Chondrocyte (in vitro differentiated cells): ENCODE measurements at regions not wholly inside any gene's neighbourhood (a gene's known extent, or its start where the extent isn't known, plus 50 kb on each side); places are given as distances from the start of the nearest gene placed in this dataset.

Experiments
- DNase-seq: peaks from one replicate; pipeline ENCODE4 v3.0.0; 2021; ENCODE audit warnings: mixed read lengths, low spot score
- H3K27ac Mint-ChIP-seq: one replicate; pipeline ENCODE4 v1.8.0; 2021; ENCODE audit warnings: mild to moderate bottlenecking, moderate library complexity, mixed read lengths; ENCODE audit not compliant: unreplicated experiment
- H3K27me3 Mint-ChIP-seq: 2 replicates; pipeline ENCODE4 v1.8.0; 2021; ENCODE audit warnings: low read depth, mixed read lengths
- H3K36me3 Mint-ChIP-seq: 2 replicates; pipeline ENCODE4 v1.8.0; 2021; ENCODE audit warnings: low read depth, mixed read lengths
- H3K4me1 Mint-ChIP-seq: 2 replicates; pipeline ENCODE4 v1.8.0; 2021; ENCODE audit warnings: low read depth, mild to moderate bottlenecking, mixed read lengths
- H3K4me3 Mint-ChIP-seq: one replicate; pipeline ENCODE4 v1.8.0; 2021; ENCODE audit warnings: mild to moderate bottlenecking, moderate library complexity, mixed read lengths; ENCODE audit not compliant: unreplicated experiment
- H3K9me3 Mint-ChIP-seq: 2 replicates; pipeline ENCODE4 v1.8.0; 2021; ENCODE audit warnings: low read depth, mixed read lengths
- CTCF ChIP-seq: fragments of 200-600 bp; sonication (generic); IDR thresholded peaks from 2 replicates; pipeline ENCODE4 v1.5.0; 2021; ENCODE audit warnings: antibody characterized with exemption, mild to moderate bottlenecking, moderate library complexity

GRCh38 chr6:150312395-150312794 lies 56.4 kb upstream of the IYD start:
- Mint-ChIP-seq H3K9me3 (no peaks in the 10 kb centered on the region), H3K27ac (no peak overlapping the region), H3K4me3 (no peak overlapping the region), H3K36me3 (peaks cover 1% of the 10 kb centered on the region), H3K4me1 (peaks cover 8% of the 10 kb centered on the region), H3K27me3 (peaks cover 5% of the 10 kb centered on the region)
- no peak for TF ChIP-seq CTCF
- DNase-seq = no peak

- peaks cover 12% of the 10 kb centered on the region for H3K4me1 Mint-ChIP-seq
- H3K36me3 Mint-ChIP-seq = peaks cover 1% of the 10 kb centered on the region
- TF ChIP-seq CTCF = no peak
- DNase-seq = no peak
- H3K27me3 Mint-ChIP-seq = peaks cover 5% of the 10 kb centered on the region
- no peak overlapping the region for H3K27ac Mint-ChIP-seq
- H3K4me3 Mint-ChIP-seq = no peak overlapping the region
- H3K9me3 Mint-ChIP-seq = no peaks in the 10 kb centered on the region
Measured at GRCh38 chr6:150312844-150313584, 55.8 kb upstream of the IYD start.

DNA sequence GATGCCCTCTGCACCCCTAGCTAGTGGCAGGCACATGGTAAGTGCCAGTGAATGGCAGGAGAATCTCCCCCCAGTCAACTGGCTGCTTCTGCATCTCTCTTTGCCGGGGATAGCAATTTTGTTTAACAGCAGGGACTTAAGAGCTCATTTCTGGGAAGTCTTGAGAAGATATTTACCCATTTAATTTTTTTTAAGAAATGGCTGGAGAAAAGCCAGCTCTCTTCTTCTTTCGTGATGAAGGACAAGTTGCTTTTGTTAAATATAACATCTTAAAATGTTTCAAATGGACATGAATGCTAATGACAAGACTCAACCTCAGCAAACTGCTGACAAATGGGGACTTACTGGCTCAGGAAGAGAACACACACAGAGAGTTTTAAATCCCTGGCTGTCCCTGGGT lies 55.0 kb upstream of the IYD start:
- Mint-ChIP-seq H3K4me1 (peaks cover 12% of the 10 kb centered on the region), H3K27ac (no peak overlapping the region), H3K36me3 (no peaks in the 10 kb centered on the region), H3K27me3 (peaks cover 2% of the 10 kb centered on the region), H3K9me3 (no peaks in the 10 kb centered on the region), H3K4me3 (no peak overlapping the region)
- DNase-seq = no peak
- no peak for TF ChIP-seq CTCF

GRCh38 chr6:150314230-150315188 lies 54.3 kb upstream of the IYD start:
- no peak for TF ChIP-seq CTCF
- Mint-ChIP-seq H3K36me3 (no peaks in the 10 kb centered on the region), H3K27ac (no peak overlapping the region), H3K9me3 (no peaks in the 10 kb centered on the region), H3K27me3 (peaks cover 2% of the 10 kb centered on the region), H3K4me3 (no peak overlapping the region), H3K4me1 (peaks cover 12% of the 10 kb centered on the region)
- DNase-seq = no peak

DNA sequence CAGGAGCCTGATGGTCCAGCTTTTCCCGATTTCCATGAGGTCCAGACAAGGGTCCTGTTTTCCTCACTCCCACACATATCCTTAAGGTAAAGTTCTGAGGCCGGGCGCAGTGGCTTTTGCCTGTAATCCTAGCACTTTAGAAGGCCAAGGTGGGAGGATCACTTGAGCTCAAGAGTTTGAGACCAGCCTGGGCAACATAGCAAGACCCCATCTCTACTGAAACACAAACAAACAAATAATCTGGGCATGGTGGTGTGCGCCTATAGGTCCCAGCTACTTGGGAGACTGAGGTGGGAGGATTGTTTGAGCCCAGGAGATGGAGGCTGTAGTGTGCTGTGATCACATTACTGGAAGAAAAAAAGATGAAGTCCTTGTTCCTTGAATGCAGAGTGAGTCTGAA lies 53.2 kb upstream of the IYD start:
- H3K27ac Mint-ChIP-seq = no peak overlapping the region
- H3K27me3 Mint-ChIP-seq = peaks cover 2% of the 10 kb centered on the region
- H3K4me3 Mint-ChIP-seq = no peak overlapping the region
- TF ChIP-seq CTCF = no peak
- H3K36me3 Mint-ChIP-seq = no peaks in the 10 kb centered on the region
- no peak for DNase-seq
- no peaks in the 10 kb centered on the region for H3K9me3 Mint-ChIP-seq
- H3K4me1 Mint-ChIP-seq = peaks cover 18% of the 10 kb centered on the region
